LNCaP clone FGC (cell line): ENCODE measurements at regions not wholly inside any gene's neighbourhood (a gene's known extent, or its start where the extent isn't known, plus 50 kb on each side); places are given as distances from the start of the nearest gene placed in this dataset.

Source experiments
- DNase-seq: peaks from one replicate; pipeline ENCODE4 v3.0.0-alpha.2; 2011; ENCODE audit warnings: low read depth
- H3K4me3 ChIP-seq: 2 replicates; pipeline ENCODE4 v1.5.1; 2011; ENCODE audit warnings: mild to moderate bottlenecking, low read depth, low read length, control low read depth
- CTCF ChIP-seq: IDR thresholded peaks from 2 replicates; pipeline ENCODE4 v1.5.1; 2012; ENCODE audit warnings: mild to moderate bottlenecking; ENCODE audit not compliant: control insufficient read depth, insufficient read depth; ENCODE audit errors: extremely low read depth

GRCh38 chr2:133652398-133652797, 84.1 kb upstream of the NCKAP5 start:
- DNase-seq, result no peak
- no peak for TF ChIP-seq CTCF
- no peak overlapping the region for H3K4me3 ChIP-seq

GRCh38 chr2:133653056-133653455, 84.8 kb upstream of the NCKAP5 start:
- H3K4me3 ChIP-seq, result no peak overlapping the region
- no peak for DNase-seq
- TF ChIP-seq CTCF, result no peak

- H3K4me3 ChIP-seq, result no peak overlapping the region
- no peak for TF ChIP-seq CTCF
- DNase-seq, result no peak
These were observed 86.7 kb upstream of the NCKAP5 start for GRCh38 chr2:133654949-133655348.

- no peak for TF ChIP-seq CTCF
- no peak overlapping the region for H3K4me3 ChIP-seq
- no peak for DNase-seq
These were observed 87.3 kb upstream of the NCKAP5 start for GRCh38 chr2:133655610-133656009.

GRCh38 chr2:133657591-133657990, 89.3 kb upstream of the NCKAP5 start:
- DNase-seq, result no peak
- no peak for TF ChIP-seq CTCF
- H3K4me3 ChIP-seq, result no peak overlapping the region

GRCh38 chr2:133658020-133658903, 90.0 kb upstream of the NCKAP5 start:
- no peak for DNase-seq
- no peak for TF ChIP-seq CTCF
- no peak overlapping the region for H3K4me3 ChIP-seq

- DNase-seq, result no peak
- no peak overlapping the region for H3K4me3 ChIP-seq
- no peak for TF ChIP-seq CTCF
These were observed 92.2 kb upstream of the NCKAP5 start for GRCh38 chr2:133660510-133660909.
